Astrocyte of the hippocampus (primary cell): ENCODE measurements at regions not wholly inside any gene's neighbourhood (a gene's known extent, or its start where the extent isn't known, plus 50 kb on each side); places are given as distances from the start of the nearest gene placed in this dataset.
A peak's percentile ranks its signal among the peaks of the same experiment; 100 is the strongest.
"Not testable (repeated sequence)": the region's sequence is repeated elsewhere in the genome, so short reads cannot be mapped to it uniquely, and the experiment has no call there.

Experiments
- DNase-seq: peaks from one replicate; pipeline ENCODE4 v3.0.0; 2011; ENCODE audit warnings: low read depth, low spot score

DNA sequence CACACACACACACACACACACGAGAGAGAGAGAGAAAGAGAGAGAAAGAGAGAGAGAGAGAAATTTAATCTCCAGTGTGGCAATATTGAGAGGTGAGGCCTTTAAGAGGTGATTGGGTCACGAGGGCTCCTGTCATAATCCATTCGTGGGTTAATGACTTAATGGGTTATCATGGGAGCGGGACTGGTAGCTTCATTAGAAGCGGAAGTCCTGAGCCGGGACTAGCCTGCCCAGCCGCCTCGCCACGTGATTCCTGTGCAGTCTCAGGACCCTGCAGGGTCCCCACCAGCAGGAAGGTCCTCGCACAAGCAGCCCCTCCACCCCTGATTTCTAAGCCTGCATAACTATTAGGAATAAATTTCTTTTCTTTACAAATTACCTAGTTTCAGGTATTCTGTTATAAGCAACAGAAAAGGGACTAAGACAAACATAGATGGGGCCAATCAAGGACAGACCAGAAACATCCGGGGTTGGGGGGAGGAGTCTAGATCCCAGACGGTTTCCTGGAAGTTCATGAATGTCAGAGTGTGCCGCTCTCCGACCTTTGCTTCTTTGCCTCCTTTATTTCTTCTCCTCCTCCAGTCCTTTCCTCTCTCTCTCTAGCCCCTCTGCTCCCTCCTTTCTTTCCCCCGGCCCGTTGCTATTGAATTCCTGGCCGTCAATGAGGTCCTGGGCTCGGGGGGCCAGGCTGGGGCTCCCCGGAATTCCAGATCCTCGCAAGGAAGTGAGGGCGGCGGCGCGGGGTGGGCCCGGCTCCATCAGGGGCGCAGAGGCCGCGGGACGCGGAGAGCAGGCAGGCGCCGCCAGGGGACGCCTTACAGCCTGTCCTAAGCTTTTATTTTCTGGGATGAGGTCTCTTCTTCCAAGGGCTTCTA lies 146.8 kb downstream of the CYP26A1 start:
- no peak for DNase-seq

GRCh38 chr10:93221171-93221496 lies 147.4 kb downstream of the CYP26A1 start:
- no peak for DNase-seq

DNA sequence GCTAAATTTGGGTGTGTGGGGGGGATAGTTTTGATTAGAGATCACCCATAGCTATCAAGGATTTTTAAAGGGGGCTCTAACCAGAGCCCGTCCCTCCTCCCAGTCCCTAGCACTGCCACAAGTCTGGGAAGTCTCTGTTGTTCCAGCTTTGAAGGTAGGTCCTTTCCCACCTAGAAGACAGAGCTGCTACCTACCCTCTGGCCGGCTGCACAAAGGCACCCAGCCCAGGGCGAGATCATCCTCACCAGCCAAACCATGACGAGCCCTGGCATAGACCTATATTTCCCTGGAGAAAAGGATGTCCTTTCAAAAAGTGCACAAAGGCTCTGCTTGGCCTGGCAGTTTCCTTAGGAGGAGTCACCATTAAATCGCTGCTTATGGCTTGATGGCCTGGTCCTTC lies 147.8 kb downstream of the CYP26A1 start:
- DNase-seq: no peak

DNA sequence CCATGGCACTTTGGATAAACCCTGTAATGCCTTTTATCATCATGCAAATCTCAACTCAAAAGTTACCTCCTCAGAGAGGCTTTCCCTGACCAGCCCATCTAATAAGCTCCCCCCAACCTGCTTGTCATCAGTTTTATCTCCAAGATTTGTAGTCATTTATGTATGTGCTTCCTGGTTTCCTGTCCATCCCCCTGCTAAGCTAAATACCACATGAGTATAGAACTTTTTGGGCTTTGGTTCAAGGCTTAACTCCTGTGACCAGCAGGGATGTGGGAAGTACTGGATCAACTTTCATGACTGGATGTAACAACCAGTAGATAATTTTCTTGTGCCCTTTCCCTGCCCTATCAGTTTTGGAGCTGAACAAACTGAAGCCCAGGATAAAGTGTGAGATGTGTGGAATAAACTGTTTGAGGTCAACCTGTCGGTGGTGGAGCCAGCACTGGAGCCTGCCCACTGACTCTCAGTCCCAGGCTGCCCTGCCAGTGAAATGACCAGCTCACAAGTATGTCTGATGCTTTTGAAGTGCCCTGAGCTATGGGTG lies 148.6 kb downstream of the CYP26A1 start:
- DNase-seq: no peak

DNA sequence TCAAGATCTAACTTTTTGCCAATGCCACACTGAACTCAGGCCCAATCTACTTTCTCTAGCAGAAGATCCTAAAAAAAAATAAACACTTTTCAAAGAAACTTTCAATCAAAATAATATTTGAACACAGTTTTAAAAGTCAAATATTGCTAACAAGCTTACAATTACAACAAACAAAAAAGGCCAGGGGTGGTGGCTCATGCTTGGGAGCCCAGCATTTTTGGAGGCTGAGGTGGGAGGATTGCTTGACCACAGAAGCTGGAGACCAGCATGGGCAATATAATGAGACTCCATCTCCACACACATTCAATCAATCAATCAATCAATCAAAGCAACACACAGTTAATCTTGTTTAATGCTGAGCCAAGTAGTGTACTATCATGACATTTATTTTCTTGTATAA lies 149.2 kb downstream of the CYP26A1 start:
- DNase-seq: no peak

DNA sequence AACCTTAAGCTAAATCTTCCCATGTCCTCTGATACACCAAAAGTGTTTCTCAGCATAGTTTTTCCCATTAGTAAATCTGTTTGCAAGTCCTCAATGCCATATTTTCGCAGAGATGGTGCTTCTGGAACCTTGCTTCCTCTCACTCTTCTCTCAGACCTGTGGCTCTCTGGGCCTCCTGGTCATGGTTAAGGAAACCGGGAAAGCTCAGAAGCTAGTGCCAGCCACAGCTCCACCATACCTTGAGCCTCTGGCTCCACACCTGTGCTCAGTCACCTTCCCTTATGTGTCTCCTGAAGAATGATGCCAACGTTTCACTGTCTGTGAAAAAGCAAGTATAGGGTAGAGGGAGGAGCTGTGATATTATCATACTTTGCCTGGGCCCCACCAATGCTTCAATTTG lies 149.6 kb downstream of the CYP26A1 start:
- DNase-seq: no peak

- no peak for DNase-seq
These were observed 150.5 kb downstream of the CYP26A1 start for GRCh38 chr10:93224005-93224779.

- DNase-seq: no peak
These were observed 152.2 kb downstream of the CYP26A1 start for GRCh38 chr10:93225938-93226337.

DNA sequence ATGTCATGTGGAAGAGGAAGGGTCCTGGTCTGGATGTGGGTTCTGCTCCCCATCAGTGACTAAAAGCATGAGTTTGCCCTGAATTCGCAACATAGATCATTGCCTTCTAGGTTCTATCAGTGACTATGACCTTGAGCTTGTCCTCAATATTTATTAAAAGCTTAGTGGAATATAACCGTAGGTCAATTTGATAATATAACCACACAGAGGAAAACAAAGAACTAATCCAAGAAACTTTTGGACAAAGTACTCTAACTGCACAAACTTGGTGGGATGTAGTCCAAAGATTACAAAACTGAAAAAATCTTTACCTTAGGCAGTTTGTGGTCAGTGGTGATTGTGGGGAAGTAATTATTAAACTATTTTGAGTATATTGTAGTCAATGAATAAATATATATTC lies 152.9 kb downstream of the CYP26A1 start:
- no peak for DNase-seq

GRCh38 chr10:93230596-93230995 lies 156.9 kb downstream of the CYP26A1 start:
- not testable (repeated sequence) for DNase-seq

GRCh38 chr10:93232159-93232558 lies 158.5 kb downstream of the CYP26A1 start:
- not testable (repeated sequence) for DNase-seq

GRCh38 chr10:93234940-93235339 lies 161.2 kb downstream of the CYP26A1 start:
- DNase-seq: not testable (repeated sequence)

- DNase-seq: no peak
These were observed 162.0 kb downstream of the CYP26A1 start for GRCh38 chr10:93235686-93236085.

DNA sequence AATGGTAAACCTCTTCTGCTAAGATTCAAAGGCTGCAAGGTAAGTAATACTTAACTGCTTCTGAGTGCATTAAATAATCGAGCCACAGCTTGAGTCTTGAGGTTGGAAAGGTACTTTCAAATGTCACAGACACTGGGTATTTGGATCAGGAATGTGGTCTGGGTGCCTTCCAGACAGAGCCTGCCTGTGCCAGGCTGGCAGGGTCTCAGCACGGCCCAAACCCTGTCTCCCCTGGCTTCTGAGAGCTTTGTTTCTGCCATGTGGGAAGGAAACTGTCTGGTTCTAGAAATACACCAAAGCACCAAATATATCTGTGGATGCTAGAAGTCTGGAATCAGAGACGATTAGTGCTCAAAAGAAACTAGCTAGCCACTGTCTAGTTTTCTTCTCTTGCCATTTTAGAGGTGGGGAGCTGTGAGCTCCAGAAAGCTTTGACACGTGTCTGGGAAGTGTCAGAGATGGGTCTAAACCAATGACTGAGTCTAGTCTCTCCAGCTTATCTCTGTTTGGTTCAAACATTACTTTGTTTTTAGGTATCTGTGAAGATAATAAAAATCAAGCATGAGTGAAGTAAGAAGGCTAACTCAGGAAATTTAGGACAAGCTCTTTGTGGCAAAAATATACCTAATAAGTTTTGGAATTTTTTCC lies 162.8 kb downstream of the CYP26A1 start:
- DNase-seq: peak; percentile 63

DNA sequence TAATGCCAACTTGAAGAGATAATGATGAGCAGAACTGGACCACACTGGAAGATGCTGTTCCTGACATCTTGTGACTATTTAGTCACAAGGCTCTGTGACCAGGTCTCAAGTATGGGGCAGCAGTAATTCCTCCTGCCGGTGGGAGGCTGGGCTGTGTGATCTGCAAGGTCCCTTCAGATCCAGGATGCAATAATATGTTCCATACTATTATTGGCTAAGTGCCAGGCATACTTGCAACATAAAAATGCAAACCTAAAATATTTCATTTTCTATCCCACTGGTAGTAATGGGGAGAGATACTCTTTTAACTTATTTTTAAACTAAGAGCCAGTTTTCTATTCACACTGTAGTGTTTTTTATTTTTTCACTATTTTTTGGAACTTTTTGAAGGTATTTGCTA lies 171.5 kb downstream of the CYP26A1 start:
- no peak for DNase-seq

- DNase-seq: no peak
These were observed 172.1 kb downstream of the CYP26A1 start for GRCh38 chr10:93245779-93246178.

GRCh38 chr10:93248583-93249227 lies 175.0 kb downstream of the CYP26A1 start:
- DNase-seq: no peak

- DNase-seq: no peak
These were observed 176.3 kb downstream of the CYP26A1 start for GRCh38 chr10:93250010-93250409.

DNA sequence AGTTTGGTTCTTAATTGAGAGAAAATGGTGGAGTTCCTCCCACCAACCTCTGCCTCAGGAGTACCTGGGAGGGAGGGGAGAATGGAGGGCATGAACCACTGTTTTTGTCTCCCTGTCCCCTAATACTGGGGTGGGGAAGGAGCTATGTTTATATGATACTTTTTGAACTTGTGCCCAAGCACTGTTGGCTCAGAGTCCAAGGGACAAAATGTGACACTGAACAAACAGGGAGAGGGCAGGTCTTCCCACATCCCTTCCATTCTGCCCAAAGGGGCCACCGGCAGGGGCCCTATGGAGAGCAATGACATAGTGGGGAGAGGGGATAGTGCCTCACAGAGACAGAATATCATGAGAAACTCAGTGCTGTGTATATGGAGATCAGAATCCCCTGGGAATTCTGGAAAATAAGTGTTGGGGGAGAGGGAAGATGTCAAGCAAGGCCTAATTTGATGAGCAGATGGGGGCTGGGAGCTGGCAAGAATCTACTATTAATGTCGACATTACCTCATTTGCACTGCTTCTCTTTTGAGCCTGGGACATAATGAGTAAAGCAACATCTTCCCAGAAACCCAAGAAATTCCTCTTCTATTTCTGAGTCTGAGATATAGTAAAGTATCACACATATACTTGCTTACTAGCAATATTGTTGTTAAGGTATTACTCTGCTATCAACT lies 180.6 kb downstream of the CYP26A1 start:
- no peak for DNase-seq

DNA sequence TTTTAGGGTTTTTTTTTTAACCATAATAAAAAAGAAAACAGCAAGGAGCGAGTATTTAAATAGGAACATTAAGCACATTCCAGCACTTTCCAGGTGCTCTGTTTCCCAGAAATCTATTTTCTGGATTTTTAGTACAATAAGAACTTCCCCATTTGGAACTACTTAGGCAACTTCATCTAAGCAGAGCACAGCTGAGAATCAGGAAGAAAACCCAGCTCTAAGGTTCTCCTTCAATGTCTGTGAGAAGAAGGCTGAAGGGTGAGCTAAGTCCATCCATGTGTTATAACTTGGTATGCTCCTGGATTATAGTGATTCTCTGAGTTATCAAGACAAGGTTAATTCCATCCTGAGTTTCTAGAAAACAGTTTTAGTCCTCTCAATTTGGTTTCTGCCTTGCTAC lies 181.9 kb downstream of the CYP26A1 start:
- DNase-seq: no peak
